ENCODE measurements at regions not wholly inside any gene's neighbourhood (a gene's known extent, or its start where the extent isn't known, plus 50 kb on each side); places are given as distances from the start of the nearest gene placed in this dataset.

DNA sequence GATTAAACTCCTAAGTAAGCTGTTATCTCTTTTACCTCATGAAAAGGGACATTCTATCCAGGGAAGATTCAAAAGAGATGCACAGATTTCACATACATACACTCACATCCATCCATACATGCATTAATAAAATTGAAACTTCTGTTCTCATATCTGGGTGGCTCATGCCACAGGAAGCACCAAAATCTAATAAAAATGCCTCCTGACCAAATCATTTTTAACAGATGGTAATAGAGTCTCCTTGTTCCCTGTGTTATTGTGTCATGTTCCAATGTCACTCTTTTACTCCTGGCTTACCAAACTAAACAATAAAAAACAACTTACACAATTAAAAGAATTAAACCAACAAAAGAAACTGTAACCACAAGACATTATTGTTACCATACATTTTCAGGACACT is 742.1 kb upstream of the MANEA start:
- TF ChIP-seq, protein P1, sequence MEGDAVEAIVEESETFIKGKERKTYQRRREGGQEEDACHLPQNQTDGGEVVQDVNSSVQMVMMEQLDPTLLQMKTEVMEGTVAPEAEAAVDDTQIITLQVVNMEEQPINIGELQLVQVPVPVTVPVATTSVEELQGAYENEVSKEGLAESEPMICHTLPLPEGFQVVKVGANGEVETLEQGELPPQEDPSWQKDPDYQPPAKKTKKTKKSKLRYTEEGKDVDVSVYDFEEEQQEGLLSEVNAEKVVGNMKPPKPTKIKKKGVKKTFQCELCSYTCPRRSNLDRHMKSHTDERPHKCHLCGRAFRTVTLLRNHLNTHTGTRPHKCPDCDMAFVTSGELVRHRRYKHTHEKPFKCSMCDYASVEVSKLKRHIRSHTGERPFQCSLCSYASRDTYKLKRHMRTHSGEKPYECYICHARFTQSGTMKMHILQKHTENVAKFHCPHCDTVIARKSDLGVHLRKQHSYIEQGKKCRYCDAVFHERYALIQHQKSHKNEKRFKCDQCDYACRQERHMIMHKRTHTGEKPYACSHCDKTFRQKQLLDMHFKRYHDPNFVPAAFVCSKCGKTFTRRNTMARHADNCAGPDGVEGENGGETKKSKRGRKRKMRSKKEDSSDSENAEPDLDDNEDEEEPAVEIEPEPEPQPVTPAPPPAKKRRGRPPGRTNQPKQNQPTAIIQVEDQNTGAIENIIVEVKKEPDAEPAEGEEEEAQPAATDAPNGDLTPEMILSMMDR (IDR thresholded peaks at IDR 0.05) = no peak
- TF ChIP-seq EP300 (IDR thresholded peaks at IDR 0.05) (no peak), POLR2A (IDR thresholded peaks at IDR 0.05) (no peak)

All from tibial nerve (tissue), 4 donors.